AG08396 (cell line): ENCODE measurements at regions not wholly inside any gene's neighbourhood (a gene's known extent, or its start where the extent isn't known, plus 50 kb on each side); places are given as distances from the start of the nearest gene placed in this dataset.
"Not testable (repeated sequence)": the region's sequence is repeated elsewhere in the genome, so short reads cannot be mapped to it uniquely, and the experiment has no call there.

Source experiments
- DNase-seq: peaks from one replicate; pipeline ENCODE4 v3.0.0; 2012; ENCODE audit warnings: low spot score, mixed read lengths

DNA sequence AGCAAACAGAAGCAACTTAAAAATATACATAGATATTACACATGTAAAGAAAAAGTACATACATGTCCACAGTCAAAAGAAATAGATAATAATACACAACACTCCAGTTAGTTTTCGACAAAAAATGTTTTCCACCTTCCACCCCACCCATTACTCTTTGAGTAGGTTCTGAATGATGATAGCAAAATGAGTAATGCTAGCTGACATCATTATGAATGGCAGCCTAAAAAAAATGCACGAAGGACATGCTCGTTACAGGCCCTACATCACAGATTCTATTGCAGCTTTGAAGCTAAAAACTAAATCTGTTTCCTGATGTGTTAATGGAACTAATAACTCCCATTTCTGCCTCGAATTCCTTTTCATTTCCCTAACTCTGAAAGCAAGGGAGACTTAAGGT is 578.7 kb upstream of the NETO1 start:
- DNase-seq: no peak

DNA sequence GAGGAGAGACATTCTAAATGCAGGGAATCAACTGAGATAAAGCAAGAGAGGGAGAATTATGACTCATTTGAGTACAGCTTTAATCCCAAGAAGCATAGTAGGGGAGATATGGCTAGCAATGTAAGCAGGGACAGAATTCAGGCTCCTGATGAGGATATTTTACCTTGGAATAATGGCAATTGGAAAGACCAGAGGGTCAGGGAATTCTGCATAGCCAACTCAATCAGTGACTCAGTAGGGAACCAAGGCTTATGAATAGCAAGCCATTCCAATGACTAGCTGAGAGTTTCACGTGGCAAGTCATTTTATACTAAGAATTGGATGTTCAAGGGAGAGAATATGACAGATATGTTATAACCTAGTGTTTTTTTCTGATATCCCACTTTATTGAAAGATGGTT is 563.8 kb upstream of the NETO1 start:
- no peak for DNase-seq

DNA sequence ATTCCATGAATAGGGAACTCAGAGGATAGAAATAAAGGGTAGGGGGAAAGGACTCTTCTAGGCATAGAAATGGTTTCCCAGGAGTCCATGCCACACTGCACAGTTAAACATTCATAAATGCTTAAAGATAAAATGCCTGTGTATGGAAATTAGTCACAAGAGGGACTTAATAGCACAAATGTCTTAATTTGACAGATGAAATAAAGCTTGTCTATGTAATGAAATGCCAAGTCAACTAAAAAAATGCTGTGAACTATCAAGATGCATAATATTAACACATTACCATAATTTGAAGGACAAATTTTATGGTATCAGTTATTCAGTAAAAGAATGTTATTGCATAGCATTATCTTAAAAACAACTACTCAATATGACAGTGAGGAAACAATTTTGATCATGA is 553.2 kb upstream of the NETO1 start:
- no peak for DNase-seq

DNA sequence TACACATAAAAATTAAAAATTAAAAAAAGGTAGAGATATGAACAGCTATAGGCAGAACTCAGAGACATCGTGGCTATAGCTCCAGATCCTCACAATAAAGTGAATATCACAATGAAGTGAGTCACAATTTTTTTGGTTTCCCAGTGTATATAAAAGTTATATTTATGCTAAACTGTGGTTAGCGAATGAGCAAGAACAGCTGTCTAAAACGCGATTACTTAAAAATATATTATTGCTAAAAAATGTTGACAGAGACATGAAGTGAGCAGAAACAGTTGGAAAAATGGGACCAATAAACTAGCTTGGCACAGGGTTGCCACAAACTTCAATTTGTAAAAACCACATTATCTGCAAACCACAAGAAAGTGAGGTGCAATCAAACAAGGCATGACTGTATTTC is 551.7 kb upstream of the NETO1 start:
- DNase-seq: no peak

DNA sequence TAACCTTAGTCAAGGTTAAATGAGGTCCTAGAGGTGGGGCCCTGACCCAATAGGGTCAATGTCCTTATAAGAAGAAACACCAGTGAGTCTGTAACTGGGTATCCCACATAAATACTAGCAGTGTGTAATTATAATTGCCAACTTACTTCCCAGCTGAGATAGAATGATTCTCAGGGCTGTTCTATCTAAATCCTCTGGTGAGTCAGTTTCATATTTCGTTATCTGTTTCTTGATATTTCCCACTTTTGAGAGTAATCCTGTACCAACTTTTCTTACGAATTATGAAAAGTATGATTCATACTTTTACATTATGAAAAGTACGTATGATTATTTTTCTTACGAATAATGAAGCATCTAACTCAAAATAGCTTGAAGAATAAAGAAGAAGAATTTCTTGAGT is 546.8 kb upstream of the NETO1 start:
- no peak for DNase-seq

DNA sequence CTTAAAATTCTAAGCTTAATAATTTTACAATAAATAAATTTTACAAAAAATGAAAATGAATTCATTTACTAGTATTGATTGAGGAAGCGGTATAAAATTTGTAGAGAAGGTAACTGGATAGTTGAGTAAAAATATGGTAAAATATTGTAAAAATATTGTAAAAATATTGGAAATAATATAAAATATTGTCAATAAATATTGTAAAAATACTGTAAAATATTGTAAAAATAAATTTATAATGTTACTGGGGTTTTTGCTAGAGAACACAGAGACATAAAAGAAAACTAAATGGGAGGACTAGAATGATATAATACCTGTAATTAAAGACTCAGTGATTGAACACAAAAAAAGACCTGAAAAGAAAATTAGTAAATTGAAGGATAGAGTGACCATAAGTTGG is 546.3 kb upstream of the NETO1 start:
- no peak for DNase-seq

DNA sequence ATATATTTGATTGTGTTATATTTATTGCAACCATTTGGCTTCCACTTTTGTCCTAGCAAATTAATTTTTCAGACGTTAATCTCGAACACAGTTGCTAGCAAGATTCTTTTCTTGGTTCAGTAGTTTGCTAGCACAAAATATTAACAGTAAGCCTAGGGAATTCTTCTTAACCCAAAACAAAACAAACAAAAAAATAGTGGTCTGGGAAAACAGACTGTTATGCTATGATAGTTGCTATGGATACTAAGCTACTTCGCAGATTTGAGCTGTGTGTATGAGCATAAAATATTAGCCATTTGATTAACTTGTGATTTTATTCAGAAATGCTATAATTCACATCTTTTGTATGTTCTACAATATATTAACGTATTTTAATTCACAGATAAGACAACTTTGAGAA is 541.5 kb upstream of the NETO1 start:
- no peak for DNase-seq

DNA sequence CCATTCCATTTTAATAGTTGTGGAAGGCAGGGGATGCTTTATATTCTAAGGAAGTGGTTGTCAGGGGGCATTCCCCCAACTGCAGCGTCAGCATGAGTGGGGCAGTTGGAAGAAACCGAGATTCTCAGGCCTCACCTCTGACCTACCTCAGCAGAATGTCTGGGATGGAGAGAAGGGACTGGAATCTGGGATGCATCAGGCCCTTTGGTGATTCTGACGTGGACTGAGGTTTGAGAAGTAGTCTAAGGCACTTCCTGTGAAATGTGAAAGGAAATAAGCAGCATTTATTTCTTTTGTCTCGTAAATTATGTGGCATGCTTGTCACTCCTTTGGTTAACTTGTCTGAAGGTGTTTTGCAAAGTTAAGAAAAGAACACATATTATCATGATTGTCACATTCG is 540.7 kb upstream of the NETO1 start:
- DNase-seq: no peak

DNA sequence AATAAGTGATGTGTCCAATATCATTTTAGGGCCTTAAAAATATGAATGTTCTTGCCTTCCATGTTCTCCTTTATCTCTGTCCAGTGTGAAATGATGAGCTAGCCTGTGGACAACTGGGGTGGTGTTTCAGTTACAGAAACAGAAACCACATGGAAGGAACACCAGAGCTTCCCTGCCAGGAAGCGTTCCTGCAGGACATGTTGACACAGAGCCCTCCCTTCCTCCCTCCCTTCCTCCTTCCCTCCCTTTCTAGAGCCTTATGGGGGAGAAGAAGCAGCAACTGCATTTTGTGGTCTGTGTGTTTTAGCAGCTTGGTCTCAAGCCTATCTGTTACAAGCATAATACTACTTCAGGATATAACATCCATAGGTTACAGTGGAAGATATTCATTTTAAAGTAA is 539.7 kb upstream of the NETO1 start:
- DNase-seq: peak; percentile 10

DNA sequence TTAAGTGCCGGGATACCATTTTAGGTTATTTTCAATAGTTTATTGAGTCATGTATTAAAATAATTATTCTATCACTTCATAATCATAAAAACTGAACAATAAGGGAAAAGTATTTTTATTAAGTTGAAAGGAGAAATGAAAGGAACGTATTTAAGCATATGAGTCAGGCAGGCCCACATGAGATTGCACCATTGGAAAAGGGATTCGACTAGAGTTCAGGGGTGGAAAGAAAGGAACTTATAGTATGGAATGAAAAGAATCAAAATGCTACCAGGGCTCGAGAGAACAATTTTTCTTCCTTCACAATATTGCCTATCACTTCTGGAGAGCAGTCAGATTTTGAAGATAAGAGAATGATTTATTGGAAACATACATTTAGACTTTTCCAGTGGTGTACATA is 516.5 kb upstream of the NETO1 start:
- DNase-seq: no peak

DNA sequence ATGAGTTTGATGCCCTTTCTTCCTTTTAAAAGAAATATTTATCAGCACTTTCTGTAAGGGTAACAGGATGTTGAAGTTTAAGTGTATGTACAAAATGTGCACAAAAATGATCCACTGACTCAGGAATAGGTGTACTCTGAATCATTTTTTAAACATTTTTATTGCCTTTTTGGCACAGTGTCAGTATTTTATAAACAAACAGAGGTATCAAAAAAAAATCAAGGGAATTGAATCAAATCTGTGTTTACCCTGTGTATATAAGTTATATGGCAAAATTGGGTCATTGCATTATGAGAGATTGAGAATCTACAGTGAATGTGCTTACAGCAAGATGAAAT is 513.9 kb upstream of the NETO1 start:
- DNase-seq: no peak

DNA sequence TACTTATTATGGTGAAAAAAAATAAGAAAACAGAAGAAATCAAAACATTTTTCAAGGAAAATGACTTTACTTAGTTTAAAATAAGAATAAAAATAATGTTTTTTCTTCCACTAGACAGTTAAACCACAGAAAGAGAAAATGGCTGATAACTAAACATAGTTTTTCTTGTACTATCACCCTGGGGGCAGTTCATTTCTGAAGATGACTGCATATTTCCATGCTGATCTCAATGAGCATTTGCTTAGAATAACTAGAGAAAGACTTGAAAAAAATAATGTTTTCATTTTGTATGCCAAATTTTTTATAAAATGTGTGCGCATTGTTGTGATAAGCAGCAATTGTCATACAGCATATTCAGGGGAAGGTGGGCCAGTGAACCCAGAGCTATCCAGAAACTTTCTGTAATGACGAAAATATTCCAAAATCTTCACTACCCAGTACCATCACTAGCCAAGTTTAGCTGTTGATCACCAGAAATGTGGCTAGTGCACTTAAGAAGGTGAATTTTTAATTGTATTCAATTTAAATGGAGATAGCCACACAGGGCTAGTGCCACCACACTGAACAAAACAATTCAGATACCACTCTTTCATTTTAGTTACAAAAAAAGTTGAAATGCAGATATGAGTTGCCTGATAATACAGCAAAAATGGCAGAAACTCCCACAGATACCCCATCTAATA is 513.4 kb upstream of the NETO1 start:
- no peak for DNase-seq

DNA sequence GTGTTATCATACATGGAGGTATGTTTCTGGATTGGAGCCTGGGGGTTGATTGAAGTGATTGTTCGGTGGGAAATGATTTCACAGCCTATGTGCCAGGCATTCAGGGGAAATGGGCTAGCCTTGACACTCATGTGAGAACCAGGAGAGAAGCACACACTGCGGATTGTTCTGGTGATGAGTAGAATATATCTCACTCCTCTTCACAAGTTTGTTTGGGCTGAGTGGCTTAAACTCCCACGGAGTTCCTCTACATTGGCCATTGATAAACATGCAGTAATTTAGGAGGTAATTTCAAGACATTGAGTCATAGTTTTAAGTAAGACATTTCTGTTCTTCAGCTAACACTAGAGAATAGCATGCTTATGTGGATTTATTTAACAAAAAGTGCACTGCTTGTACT is 498.9 kb upstream of the NETO1 start:
- no peak for DNase-seq

DNA sequence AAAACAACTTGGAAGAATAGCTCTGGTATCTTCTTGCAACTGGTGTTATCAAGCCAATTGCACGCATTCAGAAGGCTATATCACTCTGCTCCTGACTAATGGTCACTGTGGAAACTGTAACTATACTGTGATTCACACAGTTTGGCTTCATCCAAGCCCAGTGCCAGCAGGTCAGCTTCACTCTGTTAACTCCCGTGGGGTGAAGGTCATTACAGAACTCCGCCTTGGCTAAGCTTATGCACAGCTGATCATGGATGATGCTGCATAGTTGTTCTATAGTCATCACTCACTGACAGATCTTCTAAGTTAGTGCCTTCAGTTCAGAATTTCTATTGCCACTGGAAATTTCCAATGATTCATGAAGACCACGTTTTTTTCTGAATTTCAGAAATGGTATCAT is 497.2 kb upstream of the NETO1 start:
- DNase-seq: peak; percentile 4

DNA sequence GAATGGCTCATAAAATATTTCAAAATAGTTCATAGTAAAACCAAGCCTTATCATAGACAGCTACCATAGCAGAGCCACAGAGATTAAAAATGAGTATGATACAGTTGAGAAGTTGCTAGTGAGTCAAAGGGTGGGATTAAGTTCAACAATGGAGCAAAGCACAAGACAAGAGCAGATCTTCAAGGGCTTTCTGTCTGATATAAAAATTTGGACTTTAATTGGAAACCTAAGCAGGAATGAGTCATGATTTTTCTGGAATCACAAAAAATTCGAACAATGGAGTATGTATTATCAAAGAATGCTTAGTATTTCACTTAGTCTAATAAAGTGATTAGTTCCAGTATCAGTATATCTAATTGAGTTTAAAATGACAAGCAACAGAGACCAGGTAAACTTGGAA is 487.3 kb upstream of the NETO1 start:
- no peak for DNase-seq

DNA sequence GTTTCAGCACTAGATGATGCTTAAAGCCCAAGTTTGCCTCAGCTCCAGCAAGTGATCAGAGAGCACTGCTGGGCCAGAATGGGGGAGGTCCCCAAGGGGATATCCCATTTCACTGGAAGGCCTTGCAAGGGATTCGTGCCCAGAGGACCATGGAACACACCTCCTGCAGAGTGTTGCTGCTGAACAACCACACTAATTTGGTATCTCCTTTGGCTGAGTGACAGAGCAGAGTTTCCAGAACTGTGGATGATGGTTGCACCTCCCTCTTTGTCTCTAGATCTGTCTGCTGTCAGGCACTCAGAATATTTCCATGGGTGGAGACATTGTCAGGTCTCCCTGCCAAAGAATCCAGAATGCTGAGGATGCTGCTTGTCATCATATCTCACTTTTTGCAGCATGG is 484.8 kb upstream of the NETO1 start:
- no peak for DNase-seq

DNA sequence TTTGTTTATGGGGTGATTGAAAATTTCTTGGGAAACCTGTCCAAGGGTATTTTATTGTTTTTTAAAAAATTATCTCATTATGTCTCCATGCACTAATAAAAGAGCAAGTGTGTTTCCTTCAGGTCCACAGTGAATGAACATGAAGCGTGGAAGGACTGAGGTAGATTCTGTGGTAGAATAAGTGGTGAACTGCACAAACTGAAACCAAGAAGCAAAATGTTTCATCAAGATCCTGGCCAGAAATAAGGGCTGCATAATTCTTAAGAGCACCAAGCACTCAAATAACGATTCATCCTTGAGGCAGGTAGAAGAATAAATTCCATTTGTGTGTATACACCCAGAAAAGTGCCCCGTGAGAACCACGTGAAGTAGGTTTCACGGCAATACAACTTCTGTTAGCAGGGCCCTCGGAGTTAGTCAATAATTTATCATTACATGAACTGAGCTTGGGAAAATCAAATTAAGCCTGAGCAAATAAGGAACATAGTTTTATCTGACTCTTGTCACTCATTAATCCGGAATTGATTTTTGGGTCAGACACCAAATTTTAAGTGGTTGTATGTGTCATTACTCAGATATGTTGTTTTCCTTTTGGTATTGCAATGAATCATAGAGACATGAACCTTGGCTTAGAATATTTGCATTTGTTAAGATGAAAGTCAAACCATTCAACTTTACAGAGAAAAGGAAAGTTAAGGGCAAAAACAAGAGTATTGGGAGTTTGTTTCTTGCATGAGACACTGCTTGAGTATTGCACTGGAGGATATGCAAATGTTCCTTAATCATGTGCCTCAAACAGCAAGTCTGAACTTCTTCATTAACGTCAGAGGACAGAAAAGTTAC is 472.6 kb upstream of the NETO1 start:
- no peak for DNase-seq

DNA sequence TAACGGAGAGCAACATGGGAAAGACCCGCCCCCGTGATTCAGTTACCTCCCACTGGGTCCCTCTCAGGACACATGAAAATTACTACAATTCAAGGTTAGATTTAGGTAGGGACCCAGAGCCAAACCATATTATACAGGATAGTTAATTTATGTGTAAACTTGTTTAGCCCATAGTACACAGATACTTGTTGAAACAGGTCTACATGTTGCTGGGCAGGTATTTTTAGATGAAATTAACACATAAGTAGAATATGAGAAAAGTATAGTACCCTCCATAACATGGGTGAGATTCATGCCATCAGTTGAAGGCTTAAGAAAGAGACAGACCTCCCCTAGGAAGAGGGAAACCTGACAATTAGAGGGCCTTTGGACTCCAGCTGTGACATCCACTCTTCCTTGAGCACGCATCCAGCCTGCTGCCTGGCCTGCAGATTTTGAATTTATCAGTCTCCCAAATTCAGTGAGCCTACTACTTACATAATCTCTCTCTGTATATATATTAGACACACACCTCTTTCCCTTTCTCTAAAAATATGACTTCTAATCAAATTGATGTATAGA is 463.5 kb upstream of the NETO1 start:
- DNase-seq: no peak

DNA sequence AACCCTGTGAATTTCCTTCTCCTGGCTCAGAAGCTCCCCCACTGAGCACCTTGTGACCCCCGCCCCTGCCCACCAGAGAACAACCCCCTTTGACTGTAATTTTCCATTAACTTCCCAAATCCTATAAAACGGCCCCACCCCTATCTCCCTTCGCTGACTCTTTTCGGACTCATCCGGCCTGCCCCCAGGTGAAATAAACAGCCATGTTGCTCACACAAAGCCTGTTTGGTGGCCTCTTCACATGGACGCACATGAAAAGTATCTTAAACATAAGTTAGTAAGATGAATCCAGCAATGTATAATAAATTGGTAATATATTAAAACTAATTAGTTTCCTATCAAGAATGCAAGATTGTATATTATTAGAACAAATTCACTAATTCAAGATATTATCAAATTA is 462.3 kb upstream of the NETO1 start:
- not testable (repeated sequence) for DNase-seq

DNA sequence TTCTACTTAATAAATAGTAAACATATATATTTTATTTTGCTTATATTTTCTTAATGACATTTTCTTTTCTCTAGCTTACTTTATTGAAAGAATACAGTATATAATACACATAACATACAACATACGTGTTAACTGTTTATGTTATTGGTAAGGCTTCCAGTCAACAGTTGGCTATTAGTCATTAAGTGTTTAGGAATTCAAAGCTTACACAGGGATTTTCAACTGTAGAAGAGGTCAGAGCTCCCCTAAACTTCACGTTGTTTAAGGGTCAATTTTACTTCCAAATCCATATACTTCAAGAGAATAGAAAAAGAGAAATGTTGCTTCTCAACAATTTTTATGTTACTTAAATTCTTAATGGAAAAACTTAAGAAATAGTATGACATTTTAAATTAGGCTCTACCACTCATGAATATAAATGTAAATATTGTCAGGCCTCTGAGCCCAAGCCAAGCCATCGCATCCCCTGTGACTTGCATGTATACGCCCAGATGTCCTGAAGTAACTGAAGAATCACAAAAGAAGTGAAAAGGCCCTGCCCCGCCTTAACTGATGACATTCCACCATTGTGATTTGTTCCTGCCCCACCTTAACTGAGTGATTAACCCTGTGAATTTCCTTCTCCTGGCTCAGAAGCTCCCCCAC is 456.5 kb upstream of the NETO1 start:
- DNase-seq: not testable (repeated sequence)

DNA sequence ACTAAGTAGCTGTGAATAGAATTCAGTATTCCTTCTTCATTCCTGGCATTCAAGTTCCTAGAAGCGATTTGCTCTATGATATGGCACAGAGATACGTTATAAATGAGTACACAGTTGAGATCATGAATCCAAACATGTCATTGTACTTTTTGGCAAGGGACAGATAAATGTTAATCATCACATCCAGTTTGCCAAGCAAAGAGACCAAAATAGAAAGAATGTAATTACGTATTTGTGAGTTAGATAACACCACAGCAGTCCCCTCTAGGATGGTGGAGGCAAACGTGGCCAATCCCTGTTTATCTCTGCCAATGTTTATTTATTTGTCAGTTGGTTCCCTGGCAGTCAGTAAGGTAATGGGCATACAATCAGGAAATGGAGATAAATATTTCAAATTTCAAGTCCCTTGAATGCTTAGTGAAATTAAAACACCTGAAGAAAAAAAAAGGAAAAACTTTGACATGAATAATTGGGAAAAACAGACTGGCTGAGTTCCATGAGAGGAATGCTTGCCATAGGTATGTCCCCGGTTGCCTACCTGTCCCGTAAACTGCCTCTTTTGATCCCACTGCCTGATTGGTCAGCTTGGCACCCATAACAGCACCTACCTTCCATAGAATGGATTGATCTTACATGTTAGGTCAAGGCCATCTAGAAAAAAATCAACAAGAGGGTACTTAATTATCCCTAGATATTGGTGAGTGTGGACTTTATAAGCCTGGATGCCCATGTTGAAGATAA is 451.1 kb upstream of the NETO1 start:
- DNase-seq: no peak

DNA sequence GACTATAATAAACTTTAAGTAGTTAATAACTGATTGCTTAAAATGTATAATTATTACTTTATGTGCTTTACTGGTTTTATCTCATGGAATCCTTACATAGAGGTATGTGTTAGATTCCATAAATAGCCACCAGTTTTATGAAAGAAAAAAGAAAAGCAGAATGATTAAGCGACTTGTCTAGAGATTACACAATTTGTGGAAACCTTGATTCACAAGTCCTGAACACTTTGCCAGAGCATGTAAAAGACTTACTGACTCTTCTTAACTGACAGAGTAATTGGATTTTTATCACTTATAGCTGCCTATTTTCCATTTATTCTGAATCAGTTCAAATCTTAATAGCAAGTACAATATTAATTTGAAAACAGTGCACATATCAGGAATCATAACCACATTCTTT is 448.7 kb upstream of the NETO1 start:
- DNase-seq: no peak
